ENCODE measurements at regions not wholly inside any gene's neighbourhood (a gene's known extent, or its start where the extent isn't known, plus 50 kb on each side); places are given as distances from the start of the nearest gene placed in this dataset.

GRCh38 chr18:24974431-24974830, 377.5 kb downstream of the ZNF521 start:
- no peak overlapping the region for H3K9ac ChIP-seq (ENCODE audit: low read depth, low read length)
- peaks cover 4% of the 10 kb centered on the region; the same call in 1 of the 2 replicates for H3K27me3 ChIP-seq (ENCODE audit: control insufficient read depth, insufficient read depth, low read length)
- H3K79me1 ChIP-seq (ENCODE audit: low read depth in 1 of 2, low read length in 2 of 2) = no peaks in the 10 kb centered on the region
- dilution Hi-C loops (cut with HindIII; ENCODE audit: low sequenced_read_pairs, unreplicated experiment) (no loop called here), intact Hi-C loops (cut with micrococcal nuclease) (no loop called here), in situ Hi-C loops (cut with MboI; ENCODE audit: low sequenced_read_pairs) (no loop called here)
- H2AFZ ChIP-seq (replicated peaks; ENCODE audit: low read length, poor library complexity) = no peak overlapping the region
- H3K23ac ChIP-seq (ENCODE audit: low read depth, low read length) = no peak overlapping the region
- H3K4me1 ChIP-seq (ENCODE audit: control insufficient read depth, insufficient read depth, low read length) = no peaks in the 10 kb centered on the region
- no peak for TF ChIP-seq FOS (IDR thresholded peaks at IDR 0.05; ENCODE audit: low read depth, low read length)
- TF ChIP-seq RAD21 (IDR thresholded peaks at IDR 0.05; ENCODE audit: low read length) = no peak
- TF ChIP-seq, protein P1, sequence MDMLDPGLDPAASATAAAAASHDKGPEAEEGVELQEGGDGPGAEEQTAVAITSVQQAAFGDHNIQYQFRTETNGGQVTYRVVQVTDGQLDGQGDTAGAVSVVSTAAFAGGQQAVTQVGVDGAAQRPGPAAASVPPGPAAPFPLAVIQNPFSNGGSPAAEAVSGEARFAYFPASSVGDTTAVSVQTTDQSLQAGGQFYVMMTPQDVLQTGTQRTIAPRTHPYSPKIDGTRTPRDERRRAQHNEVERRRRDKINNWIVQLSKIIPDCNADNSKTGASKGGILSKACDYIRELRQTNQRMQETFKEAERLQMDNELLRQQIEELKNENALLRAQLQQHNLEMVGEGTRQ (IDR thresholded peaks at IDR 0.05; ENCODE audit: low read depth, low read length) = no peak
- no peak for TF ChIP-seq BHLHE40 (IDR thresholded peaks at IDR 0.05; ENCODE audit: low read depth, low read length)
- TF ChIP-seq SMC3 (IDR thresholded peaks at IDR 0.05; ENCODE audit: low read depth, low read length) = no peak
- TF ChIP-seq MAZ (IDR thresholded peaks at IDR 0.05; ENCODE audit: borderline replicate concordance, low read depth, low read length) = no peak
- no peak for TF ChIP-seq CEBPB (IDR thresholded peaks at IDR 0.05; ENCODE audit: low read depth, low read length)
- TF ChIP-seq CTCF (conservative IDR thresholded peaks at IDR 0.05; ENCODE audit: low read depth, low read length) = no peak
- no peak for TF ChIP-seq CHD1 (IDR thresholded peaks at IDR 0.05; ENCODE audit: low read depth, low read length)
- TF ChIP-seq NFE2L2 (IDR thresholded peaks at IDR 0.05; ENCODE audit: low read depth, low read length) = no peak
- TF ChIP-seq RCOR1 (IDR thresholded peaks at IDR 0.05; ENCODE audit: insufficient replicate concordance, low read length) = no peak
- TF ChIP-seq MAFK (IDR thresholded peaks at IDR 0.05; ENCODE audit: low read depth, low read length) = no peak
- TF ChIP-seq RFX5 (IDR thresholded peaks at IDR 0.05; ENCODE audit: low read depth, low read length) = no peak
- no peak for TF ChIP-seq MXI1 (IDR thresholded peaks at IDR 0.05; ENCODE audit: borderline replicate concordance, low read depth, low read length)
- TF ChIP-seq POLR2A (IDR thresholded peaks at IDR 0.05; ENCODE audit: low read depth, low read length) = no peak
- ATAC-seq (ENCODE audit: low read depth) = no peak
- H3K18ac ChIP-seq (ENCODE audit: low read depth, low read length) = no peak overlapping the region
- H2BK120ac ChIP-seq (ENCODE audit: low read depth, low read length) = no peak overlapping the region
- POLR2A ChIA-PET (ENCODE audit: unreplicated experiment) = no interaction called here
- H2BK5ac ChIP-seq (ENCODE audit: low read depth, low read length, poor library complexity, severe bottlenecking) = no peak overlapping the region
- H4K8ac ChIP-seq (ENCODE audit: low read depth in 2 of 2, low read length in 2 of 2) = no peak overlapping the region
- no peaks in the 10 kb centered on the region for H3K9me3 ChIP-seq (ENCODE audit: control insufficient read depth, insufficient read depth, low read length)
- no CpG with 5 or more reads among the region's 2 CpGs for WGBS, 2 experiments (ENCODE audit: extremely low coverage in 2 of 2, insufficient read length in 1 of 2)
- no peaks in the 10 kb centered on the region for H3K36me3 ChIP-seq (ENCODE audit: control insufficient read depth, insufficient read depth, low read length)
- no peak overlapping the region for H2AK9ac ChIP-seq (replicated peaks; ENCODE audit: low read depth, low read length, poor library complexity)
- DNase-seq = no peak
- H2BK15ac ChIP-seq (ENCODE audit: low read depth, low read length) = no peak overlapping the region
- H3K27ac ChIP-seq (ENCODE audit: insufficient read depth, low read length) = no peak overlapping the region
- no peak overlapping the region for H3K56ac ChIP-seq (ENCODE audit: extremely low read depth, insufficient read depth, low read length)
- H3K4me3 ChIP-seq (ENCODE audit: insufficient read depth, low read depth, low read length) = no peak overlapping the region
- BruUV-seq (replicated peaks) = no TSS peak
- no peak overlapping the region for H3K4me2 ChIP-seq (ENCODE audit: low read depth, low read length)
- no peaks in the 10 kb centered on the region for H4K20me1 ChIP-seq (ENCODE audit: insufficient read depth, low read length)
- H3K4ac ChIP-seq (ENCODE audit: low read depth, low read length) = no peak overlapping the region
- H2AK5ac ChIP-seq (ENCODE audit: low read depth, low read length) = no peak overlapping the region
- H4K5ac ChIP-seq (ENCODE audit: low read depth, low read length) = no peak overlapping the region
- H4K91ac ChIP-seq (ENCODE audit: insufficient read depth, low read depth, low read length) = no peak overlapping the region
- CTCF ChIA-PET = no interaction called here
- no peak overlapping the region for H2BK20ac ChIP-seq (ENCODE audit: low read depth, low read length)
- H3K14ac ChIP-seq (replicated peaks; ENCODE audit: low read depth, low read length) = no peak overlapping the region
- H3K9me1 ChIP-seq (ENCODE audit: insufficient read depth, low read length) = no peaks in the 10 kb centered on the region
